Natural killer cell (primary cell): ENCODE measurements at regions not wholly inside any gene's neighbourhood (a gene's known extent, or its start where the extent isn't known, plus 50 kb on each side); places are given as distances from the start of the nearest gene placed in this dataset.

Experiments used
- ATAC-seq, 3 donors: fragments of 150-1000 bp in 2 of 3; fragments of 200-7000 bp in 1 of 3; cut with Tn5 transposase; 1 replicate in 1 of 3; 2 replicates in 2 of 3; pipeline ENCODE4 v1.10.0; 2021; ENCODE audit warnings: mild to moderate bottlenecking in 2 of 3, moderate library complexity in 2 of 3
- DNase-seq, 2 donors: peaks; one replicate each; pipeline versions ENCODE4 v3.0.0 to v3.0.0-alpha.2; 2013 to 2021; ENCODE audit warnings: mixed read lengths in 1 of 2
- H3K27ac ChIP-seq: one replicate; pipeline ENCODE4 v1.5.1; 2013; ENCODE audit warnings: mild to moderate bottlenecking, low read length
- H3K27me3 ChIP-seq: one replicate; pipeline ENCODE4 v1.6.1; 2013; ENCODE audit warnings: low read length; ENCODE audit not compliant: control insufficient read depth, insufficient read depth
- H3K36me3 ChIP-seq: one replicate; pipeline ENCODE4 v1.6.1; 2013; ENCODE audit warnings: low read length; ENCODE audit not compliant: control insufficient read depth, insufficient read depth
- H3K4me1 ChIP-seq: one replicate; pipeline ENCODE4 v1.6.1; 2013; ENCODE audit warnings: low read length; ENCODE audit not compliant: control insufficient read depth, insufficient read depth
- H3K4me3 ChIP-seq: one replicate; pipeline ENCODE4 v1.5.1; 2013; ENCODE audit warnings: low read length
- H3K9me3 ChIP-seq: one replicate; pipeline ENCODE4 v1.6.1; 2013; ENCODE audit warnings: low read length; ENCODE audit not compliant: control insufficient read depth, insufficient read depth
- H3K27ac Mint-ChIP-seq, 2 donors: one replicate each; pipeline ENCODE4 v1.8.0; 2022; ENCODE audit warnings: mild to moderate bottlenecking in 2 of 2, mixed read lengths in 2 of 2, moderate library complexity in 1 of 2
- H3K27me3 Mint-ChIP-seq, 2 donors: one replicate each; pipeline ENCODE4 v1.8.0; 2022; ENCODE audit warnings: low read depth in 2 of 2, mixed read lengths in 2 of 2
- H3K36me3 Mint-ChIP-seq: one replicate; pipeline ENCODE4 v1.8.0; 2022; ENCODE audit warnings: mixed read lengths
- H3K4me1 Mint-ChIP-seq, 2 donors: one replicate each; pipeline ENCODE4 v1.8.0; 2022; ENCODE audit warnings: mixed read lengths in 2 of 2
- H3K4me3 Mint-ChIP-seq: one replicate; pipeline ENCODE4 v1.8.0; 2022; ENCODE audit warnings: mild to moderate bottlenecking, moderate library complexity, mixed read lengths
- H3K9me3 Mint-ChIP-seq, 2 donors: one replicate each; pipeline ENCODE4 v1.8.0; 2022; ENCODE audit warnings: mixed read lengths in 2 of 2
- WGBS: methylation state at CpG from one replicate; pipeline ENCODE4 v1.1.7; 2013; ENCODE audit warnings: missing lambda C conversion rate; ENCODE audit not compliant: insufficient coverage; 5-methylcytosine and 5-hydroxymethylcytosine counted together
- intact Hi-C: fragments of 100-400 bp; cut with micrococcal nuclease; formaldehyde crosslinking; loops from one replicate; pipeline ENCODE4 v1.14.2; 2022
- TF ChIP-seq, protein P1 (sequence below): fragments of 200-600 bp; IDR thresholded peaks from one replicate; pipeline ENCODE4 v1.8.0; 2022; ENCODE audit warnings: antibody characterized with exemption

- DNase-seq = no peak
- no peak for ATAC-seq
- 72% methylated on average over 3 of the region's 4 CpGs for WGBS
- H3K4me3 Mint-ChIP-seq = no peak overlapping the region
- Histone ChIP-seq H3K36me3 (no peaks in the 10 kb centered on the region), H3K4me3 (no peak overlapping the region), H3K27ac (no peak overlapping the region), H3K4me1 (no peaks in the 10 kb centered on the region), H3K9me3 (no peaks in the 10 kb centered on the region), H3K27me3 (peaks cover 6% of the 10 kb centered on the region)
- H3K36me3 Mint-ChIP-seq = no peaks in the 10 kb centered on the region
- H3K27me3 Mint-ChIP-seq = peaks cover 25 to 53% of the 10 kb centered on the region in 2 donors
- intact Hi-C loops = no loop called here
- H3K4me1 Mint-ChIP-seq = peaks cover 0 to 6% of the 10 kb centered on the region in 2 donors
- no peaks in the 10 kb centered on the region for H3K9me3 Mint-ChIP-seq
- TF ChIP-seq, protein P1, sequence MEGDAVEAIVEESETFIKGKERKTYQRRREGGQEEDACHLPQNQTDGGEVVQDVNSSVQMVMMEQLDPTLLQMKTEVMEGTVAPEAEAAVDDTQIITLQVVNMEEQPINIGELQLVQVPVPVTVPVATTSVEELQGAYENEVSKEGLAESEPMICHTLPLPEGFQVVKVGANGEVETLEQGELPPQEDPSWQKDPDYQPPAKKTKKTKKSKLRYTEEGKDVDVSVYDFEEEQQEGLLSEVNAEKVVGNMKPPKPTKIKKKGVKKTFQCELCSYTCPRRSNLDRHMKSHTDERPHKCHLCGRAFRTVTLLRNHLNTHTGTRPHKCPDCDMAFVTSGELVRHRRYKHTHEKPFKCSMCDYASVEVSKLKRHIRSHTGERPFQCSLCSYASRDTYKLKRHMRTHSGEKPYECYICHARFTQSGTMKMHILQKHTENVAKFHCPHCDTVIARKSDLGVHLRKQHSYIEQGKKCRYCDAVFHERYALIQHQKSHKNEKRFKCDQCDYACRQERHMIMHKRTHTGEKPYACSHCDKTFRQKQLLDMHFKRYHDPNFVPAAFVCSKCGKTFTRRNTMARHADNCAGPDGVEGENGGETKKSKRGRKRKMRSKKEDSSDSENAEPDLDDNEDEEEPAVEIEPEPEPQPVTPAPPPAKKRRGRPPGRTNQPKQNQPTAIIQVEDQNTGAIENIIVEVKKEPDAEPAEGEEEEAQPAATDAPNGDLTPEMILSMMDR = no peak
- no peak overlapping the region for H3K27ac Mint-ChIP-seq
These were observed 63.1 kb upstream of the ESRRB start for GRCh38 chr14:76312821-76313220.

DNA sequence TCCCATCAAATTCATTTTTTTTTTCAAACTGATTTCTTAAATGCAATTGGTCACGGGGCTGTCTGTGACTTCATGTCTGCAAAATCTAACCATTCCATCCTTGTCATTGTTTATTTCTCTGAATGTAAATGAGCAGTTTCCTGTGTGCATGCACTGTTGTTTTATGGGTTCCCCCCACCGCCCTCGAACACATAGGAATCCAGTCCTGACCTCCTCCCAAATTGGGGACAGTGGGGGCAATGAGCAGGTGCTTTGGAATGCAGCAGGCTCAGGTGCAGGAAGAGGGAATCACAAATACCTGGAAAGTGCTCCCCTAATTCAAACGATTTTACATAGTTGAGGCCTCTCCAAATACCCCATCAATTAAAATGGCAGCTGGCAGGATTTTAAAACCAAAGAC is 62.6 kb upstream of the ESRRB start:
- TF ChIP-seq, protein P1 = no peak
- H3K4me1 Mint-ChIP-seq = peaks cover 0 to 6% of the 10 kb centered on the region in 2 donors

DNA sequence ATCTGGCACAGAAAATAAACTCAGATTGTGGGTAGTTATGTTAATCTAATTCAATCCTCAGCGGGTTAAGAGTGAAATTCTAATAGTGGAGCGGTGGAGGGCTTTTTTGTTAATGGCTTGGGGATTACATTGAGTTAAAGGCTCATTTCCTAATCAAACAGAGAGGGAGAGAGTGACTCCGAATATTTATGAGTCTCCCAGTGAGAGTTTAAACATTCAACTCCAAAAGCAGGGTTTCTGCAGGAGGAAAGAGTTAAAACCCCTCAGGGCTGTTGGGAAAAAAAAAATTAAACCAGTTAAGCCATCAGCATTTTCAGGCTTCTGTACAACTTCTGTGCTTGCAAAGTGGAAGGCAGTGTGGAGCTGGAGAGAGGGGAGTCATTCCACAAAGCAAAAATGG is 62.1 kb upstream of the ESRRB start:
- Mint-ChIP-seq H3K36me3 (no peaks in the 10 kb centered on the region), H3K4me3 (no peak overlapping the region), H3K9me3 (no peaks in the 10 kb centered on the region), H3K4me1 (peaks cover 0 to 6% of the 10 kb centered on the region in 2 donors), H3K27me3 (peaks cover 25 to 43% of the 10 kb centered on the region in 2 donors), H3K27ac (no peak overlapping the region)
- intact Hi-C loops = no loop called here
- H3K4me1 ChIP-seq = no peaks in the 10 kb centered on the region
- no peaks in the 10 kb centered on the region for H3K36me3 ChIP-seq
- TF ChIP-seq, protein P1 = no peak
- DNase-seq = no peak
- H3K27me3 ChIP-seq = peaks cover 6% of the 10 kb centered on the region
- H3K9me3 ChIP-seq = no peaks in the 10 kb centered on the region
- ATAC-seq = no peak
- 74% methylated on average over 3 of the region's 3 CpGs for WGBS
- H3K4me3 ChIP-seq = no peak overlapping the region
- H3K27ac ChIP-seq = no peak overlapping the region

More for the DNA sequence above, 62.6 kb upstream of the ESRRB start:
- intact Hi-C loops = no loop called here
- Histone ChIP-seq H3K36me3 (no peaks in the 10 kb centered on the region), H3K4me1 (no peaks in the 10 kb centered on the region), H3K27me3 (peaks cover 6% of the 10 kb centered on the region), H3K9me3 (no peaks in the 10 kb centered on the region), H3K4me3 (no peak overlapping the region), H3K27ac (no peak overlapping the region)
- Mint-ChIP-seq H3K27me3 (peaks cover 25 to 48% of the 10 kb centered on the region in 2 donors), H3K27ac (no peak overlapping the region), H3K4me3 (no peak overlapping the region), H3K36me3 (no peaks in the 10 kb centered on the region), H3K9me3 (no peaks in the 10 kb centered on the region)
- WGBS = 62% methylated on average over 4 of the region's 4 CpGs
- DNase-seq = no peak
- no peak for ATAC-seq

- ATAC-seq = no peak
- no peak for DNase-seq
- WGBS = 71% methylated on average over 7 of the region's 7 CpGs
- no peaks in the 10 kb centered on the region for H3K36me3 ChIP-seq
- intact Hi-C loops = no loop called here
- peaks cover 6% of the 10 kb centered on the region for H3K27me3 ChIP-seq
- Mint-ChIP-seq H3K27me3 (peaks cover 22 to 39% of the 10 kb centered on the region in 2 donors), H3K4me3 (no peak overlapping the region), H3K27ac (no peak overlapping the region), H3K36me3 (no peaks in the 10 kb centered on the region), H3K9me3 (no peaks in the 10 kb centered on the region), H3K4me1 (peaks cover 0 to 6% of the 10 kb centered on the region in 2 donors)
- no peaks in the 10 kb centered on the region for H3K4me1 ChIP-seq
- H3K27ac ChIP-seq = no peak overlapping the region
- no peak overlapping the region for H3K4me3 ChIP-seq
- H3K9me3 ChIP-seq = no peaks in the 10 kb centered on the region
- TF ChIP-seq, protein P1 = no peak
These were observed 61.4 kb upstream of the ESRRB start for GRCh38 chr14:76314521-76315034.
